SK-N-SH treated with all-trans-retinoic acid at 6 μM for 48 hours (cell line): ENCODE measurements at regions not wholly inside any gene's neighbourhood (a gene's known extent, or its start where the extent isn't known, plus 50 kb on each side); places are given as distances from the start of the nearest gene placed in this dataset.

Experiments used
- ARNTL ChIP-seq: fragments of 450-650 bp; formaldehyde crosslinking; IDR thresholded peaks from 2 replicates; pipeline ENCODE4 v1.5.0; 2020; ENCODE audit warnings: low read depth, mild to moderate bottlenecking, moderate library complexity, borderline replicate concordance
- ESRRG ChIP-seq: fragments of 250-450 bp; sonication (Bioruptor Pico); IDR thresholded peaks from 2 replicates; pipeline ENCODE4 v1.6.1; 2021; ENCODE audit warnings: mild to moderate bottlenecking
- RARB ChIP-seq: fragments of 250-450 bp; sonication (Bioruptor Pico); IDR thresholded peaks from 2 replicates; pipeline ENCODE4 v1.8.0; 2021; ENCODE audit warnings: mild to moderate bottlenecking, moderate library complexity
- TSHZ2 ChIP-seq: fragments of 250-450 bp; sonication (Bioruptor Pico); IDR thresholded peaks from 2 replicates; pipeline ENCODE4 v1.5.0; 2020; ENCODE audit warnings: mild to moderate bottlenecking, moderate library complexity

GRCh38 chr2:203586696-203587095, 51.6 kb upstream of the RAPH1 start:
- TF ChIP-seq TSHZ2 (no peak), ARNTL (CRISPR knock-in tag) (no peak), RARB (CRISPR knock-in tag) (no peak), ESRRG (CRISPR knock-in tag) (no peak)
